IMR-90 (cell line): ENCODE measurements at regions not wholly inside any gene's neighbourhood (a gene's known extent, or its start where the extent isn't known, plus 50 kb on each side); places are given as distances from the start of the nearest gene placed in this dataset.

Source experiments
- ATAC-seq: fragments of 200-7000 bp; cut with Tn5 transposase; 2 replicates; pipeline ENCODE4 v1.9.1; 2020; ENCODE audit warnings: low read depth, mild to moderate bottlenecking, moderate library complexity
- BruUV-seq: library from RNA; stranded (reverse); fragments of 400-500 nt; replicated peaks from 2 replicates; lab custom pipeline; 2021; lab: Mats Ljungman, UMichigan
- CTCF ChIA-PET: fragments of 300-600 bp; formaldehyde crosslinking; extraction: SDS; loops from one replicate; lab custom pipeline; 2021; ENCODE audit warnings: antibody characterized with exemption; lab: Yijun Ruan, JAX
- POLR2A ChIA-PET: fragments of 300-600 bp; sonication (Branson Sonifier 250); formaldehyde crosslinking; loops from one replicate; lab custom pipeline; 2022; ENCODE audit warnings: antibody characterized with exemption; ENCODE audit not compliant: unreplicated experiment; lab: Charles Lee
- DNase-seq: peaks from one replicate; pipeline ENCODE4 v3.0.0; 2013
- H2AFZ ChIP-seq: replicated peaks from 2 replicates; pipeline ENCODE3; 2013; ENCODE audit warnings: low read length, mild to moderate bottlenecking; ENCODE audit not compliant: poor library complexity
- H2AK5ac ChIP-seq: 2 replicates; pipeline ENCODE4 v1.6.1; 2013; ENCODE audit warnings: low read depth, low read length, inconsistent platforms
- H2AK9ac ChIP-seq: replicated peaks from 2 replicates; pipeline ENCODE3; 2013; ENCODE audit warnings: mild to moderate bottlenecking, low read depth, low read length, moderate library complexity; ENCODE audit not compliant: poor library complexity
- H2BK120ac ChIP-seq: 2 replicates; pipeline ENCODE4 v1.6.1; 2013; ENCODE audit warnings: low read depth, low read length, inconsistent platforms
- H2BK15ac ChIP-seq: 3 replicates; pipeline ENCODE4 v1.6.1; 2013; ENCODE audit warnings: low read depth, low read length, inconsistent platforms
- H2BK20ac ChIP-seq: 2 replicates; pipeline ENCODE4 v1.6.1; 2013; ENCODE audit warnings: low read depth, mild to moderate bottlenecking, inconsistent platforms, low read length, moderate library complexity
- H2BK5ac ChIP-seq: 2 replicates; pipeline ENCODE4 v1.6.1; 2013; ENCODE audit warnings: mild to moderate bottlenecking, low read depth, low read length, inconsistent platforms; ENCODE audit not compliant: poor library complexity, severe bottlenecking
- H3K14ac ChIP-seq: replicated peaks from 2 replicates; pipeline ENCODE4 v1.6.1; 2013; ENCODE audit warnings: low read depth, low read length, inconsistent platforms
- H3K18ac ChIP-seq: 2 replicates; pipeline ENCODE4 v1.6.1; 2013; ENCODE audit warnings: low read depth, low read length, control low read depth
- H3K23ac ChIP-seq: 2 replicates; pipeline ENCODE4 v1.6.1; 2013; ENCODE audit warnings: low read depth, low read length, inconsistent platforms
- H3K27ac ChIP-seq: 2 replicates; pipeline ENCODE4 v1.5.1; 2013; ENCODE audit warnings: mild to moderate bottlenecking, control low read depth, low read length; ENCODE audit not compliant: insufficient read depth
- H3K27me3 ChIP-seq: 2 replicates; pipeline ENCODE4 v1.6.1; 2013; ENCODE audit warnings: low read length; ENCODE audit not compliant: control insufficient read depth, insufficient read depth
- H3K36me3 ChIP-seq: 2 replicates; pipeline ENCODE4 v1.6.1; 2013; ENCODE audit warnings: low read length, mixed read lengths; ENCODE audit not compliant: control insufficient read depth, insufficient read depth
- H3K4ac ChIP-seq: 2 replicates; pipeline ENCODE4 v1.6.1; 2013; ENCODE audit warnings: low read depth, low read length, inconsistent platforms
- H3K4me1 ChIP-seq: 2 replicates; pipeline ENCODE4 v1.6.1; 2013; ENCODE audit warnings: low read length, mixed read lengths; ENCODE audit not compliant: control insufficient read depth, insufficient read depth
- H3K4me2 ChIP-seq: 2 replicates; pipeline ENCODE4 v1.6.1; 2013; ENCODE audit warnings: low read depth, mild to moderate bottlenecking, control low read depth, low read length, moderate library complexity
- H3K4me3 ChIP-seq: 2 replicates; pipeline ENCODE4 v1.5.1; 2013; ENCODE audit warnings: low read depth, mild to moderate bottlenecking, control low read depth, low read length, moderate library complexity; ENCODE audit not compliant: insufficient read depth
- H3K56ac ChIP-seq: 2 replicates; pipeline ENCODE4 v1.6.1; 2013; ENCODE audit warnings: low read length, inconsistent platforms; ENCODE audit not compliant: insufficient read depth; ENCODE audit errors: extremely low read depth
- H3K79me1 ChIP-seq, 2 experiments: 2 replicates each; pipeline ENCODE4 v1.6.1; 2013; ENCODE audit warnings: low read length in 2 of 2, inconsistent platforms in 1 of 2, low read depth in 1 of 2
- H3K9ac ChIP-seq: 2 replicates; pipeline ENCODE4 v1.6.1; 2013; ENCODE audit warnings: low read depth, low read length, control low read depth
- H3K9me1 ChIP-seq: 2 replicates; pipeline ENCODE4 v1.6.1; 2013; ENCODE audit warnings: low read length, inconsistent platforms; ENCODE audit not compliant: insufficient read depth
- H3K9me3 ChIP-seq: 2 replicates; pipeline ENCODE4 v1.6.1; 2013; ENCODE audit warnings: low read length; ENCODE audit not compliant: control insufficient read depth, insufficient read depth
- H4K20me1 ChIP-seq: 2 replicates; pipeline ENCODE4 v1.6.1; 2013; ENCODE audit warnings: low read length, inconsistent platforms; ENCODE audit not compliant: insufficient read depth
- H4K5ac ChIP-seq: 2 replicates; pipeline ENCODE4 v1.6.1; 2013; ENCODE audit warnings: mild to moderate bottlenecking, low read depth, low read length, control low read depth
- H4K8ac ChIP-seq, 2 experiments: 2 replicates each; pipeline ENCODE4 v1.6.1; 2013; ENCODE audit warnings: low read depth in 2 of 2, low read length in 2 of 2, control low read depth in 1 of 2, inconsistent platforms in 1 of 2
- H4K91ac ChIP-seq: 2 replicates; pipeline ENCODE4 v1.6.1; 2013; ENCODE audit warnings: low read depth, low read length, inconsistent platforms; ENCODE audit not compliant: insufficient read depth
- BHLHE40 ChIP-seq: fragments of 150-350 bp; IDR thresholded peaks from 2 replicates; pipeline ENCODE4 v1.6.1; 2016; ENCODE audit warnings: mild to moderate bottlenecking, low read depth, low read length
- CEBPB ChIP-seq: IDR thresholded peaks from 2 replicates; pipeline ENCODE4 v1.6.1; 2012; ENCODE audit warnings: low read depth, low read length, improper control_type of control experiment
- CHD1 ChIP-seq: IDR thresholded peaks from 2 replicates; pipeline ENCODE4 v1.6.1; 2012; ENCODE audit warnings: low read depth, low read length, improper control_type of control experiment
- CTCF ChIP-seq: conservative IDR thresholded peaks from 2 replicates; pipeline ENCODE4 v1.5.1; 2012; ENCODE audit warnings: mild to moderate bottlenecking, low read depth, low read length, improper control_type of control experiment
- ELK1 ChIP-seq: fragments of 150-350 bp; IDR thresholded peaks from 2 replicates; pipeline ENCODE4 v1.6.1; 2016; ENCODE audit warnings: low read depth, mild to moderate bottlenecking, low read length, moderate library complexity, borderline replicate concordance
- FOS ChIP-seq: fragments of 150-350 bp; IDR thresholded peaks from 2 replicates; pipeline ENCODE4 v1.6.1; 2016; ENCODE audit warnings: low read depth, low read length
- MAFK ChIP-seq: IDR thresholded peaks from 2 replicates; pipeline ENCODE4 v1.6.1; 2012; ENCODE audit warnings: low read depth, low read length, improper control_type of control experiment
- MAZ ChIP-seq: IDR thresholded peaks from 2 replicates; pipeline ENCODE4 v1.6.1; 2012; ENCODE audit warnings: low read depth, mild to moderate bottlenecking, low read length, improper control_type of control experiment, moderate library complexity, borderline replicate concordance
- MXI1 ChIP-seq: IDR thresholded peaks from 2 replicates; pipeline ENCODE4 v1.6.1; 2012; ENCODE audit warnings: low read depth, mild to moderate bottlenecking, low read length, moderate library complexity, borderline replicate concordance
- NFE2L2 ChIP-seq: fragments of 150-350 bp; IDR thresholded peaks from 2 replicates; pipeline ENCODE4 v1.6.1; 2016; ENCODE audit warnings: low read depth, mild to moderate bottlenecking, low read length
- POLR2A ChIP-seq: IDR thresholded peaks from 2 replicates; pipeline ENCODE4 v1.6.1; 2012; ENCODE audit warnings: mild to moderate bottlenecking, low read depth, low read length
- RCOR1 ChIP-seq: IDR thresholded peaks from 2 replicates; pipeline ENCODE4 v1.6.1; 2012; ENCODE audit warnings: mild to moderate bottlenecking, low read length, improper control_type of control experiment; ENCODE audit not compliant: insufficient replicate concordance
- RFX5 ChIP-seq: IDR thresholded peaks from 2 replicates; pipeline ENCODE4 v1.8.0; 2012; ENCODE audit warnings: low read depth, mild to moderate bottlenecking, low read length, moderate library complexity
- SMC3 ChIP-seq: fragments of 150-350 bp; IDR thresholded peaks from 2 replicates; pipeline ENCODE4 v1.6.1; 2016; ENCODE audit warnings: low read depth, mild to moderate bottlenecking, antibody characterized with exemption, low read length, moderate library complexity
- WGBS, 2 experiments: methylation state at CpG; one replicate each; pipeline versions ENCODE4 v1.1.5 to v1.1.7; 2013; ENCODE audit warnings: missing lambda C conversion rate in 2 of 2; ENCODE audit not compliant: insufficient read length in 1 of 2; ENCODE audit errors: extremely low coverage in 2 of 2; 5-methylcytosine and 5-hydroxymethylcytosine counted together
- dilution Hi-C: fragments of 300-500 bp; cut with HindIII; formaldehyde crosslinking; loops from one replicate; pipeline ENCODE4 v1.14.3; 2018; ENCODE audit warnings: low sequenced_read_pairs; ENCODE audit not compliant: unreplicated experiment
- in situ Hi-C: fragments of 300-500 bp; cut with MboI; formaldehyde crosslinking; loops from 3 replicates; pipeline ENCODE4 v1.14.3; 2019; ENCODE audit warnings: low sequenced_read_pairs, inconsistent platforms, mixed read lengths
- intact Hi-C: fragments of 100-400 bp; cut with micrococcal nuclease; formaldehyde crosslinking; loops from 2 replicates; pipeline ENCODE4 v1.10.0; 2022
- TF ChIP-seq, protein P1 (sequence below): fragments of 150-350 bp; IDR thresholded peaks from 2 replicates; pipeline ENCODE4 v1.6.1; 2017; ENCODE audit warnings: mild to moderate bottlenecking, antibody characterized with exemption, low read length, low read depth

DNA sequence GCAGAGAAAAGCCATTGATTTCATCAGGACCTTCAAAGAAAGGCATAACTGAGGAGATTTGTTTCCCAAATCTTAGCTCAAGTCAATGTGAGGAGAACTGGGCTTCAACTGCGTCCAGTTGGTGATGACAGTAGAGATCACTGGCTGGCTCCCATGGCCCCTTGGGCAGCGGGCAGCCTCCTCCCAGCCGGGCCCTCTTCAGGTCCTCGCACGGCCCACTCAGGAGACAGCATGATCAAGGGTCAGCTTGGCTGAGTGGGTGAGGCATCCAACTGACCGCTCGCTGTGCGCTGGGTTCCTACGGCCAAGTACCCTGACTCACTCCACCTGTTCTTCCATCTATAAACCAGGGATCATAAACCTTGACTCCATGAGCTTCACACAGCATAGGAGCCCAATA, 274.0 kb downstream of the NSG2 start:
- no peak overlapping the region for H3K4me2 ChIP-seq
- WGBS, 2 experiments: no CpG with 5 or more reads among the region's 9 CpGs
- in situ Hi-C loops (loop anchor here (5.0 to 25.0 kb wide), 4 partner anchors 345 to 1157 kb away; no protein-coding TSS in a partner anchor), intact Hi-C loops (loop anchor here (10.0 kb wide), 1 partner anchor 405 kb away; no protein-coding TSS in a partner anchor), dilution Hi-C loops (no loop called here)
- no peak overlapping the region for H3K4ac ChIP-seq
- H3K27ac ChIP-seq: no peak overlapping the region
- no peaks in the 10 kb centered on the region for H3K4me1 ChIP-seq
- no peak overlapping the region for H2AK9ac ChIP-seq
- ChIA-PET CTCF (no interaction called here), POLR2A (no interaction called here)
- DNase-seq (no peak), ATAC-seq (no peak)
- no peak overlapping the region for H3K56ac ChIP-seq
- no peak overlapping the region for H2BK120ac ChIP-seq
- no peaks in the 10 kb centered on the region for H3K36me3 ChIP-seq
- H3K18ac ChIP-seq: no peak overlapping the region
- H3K9ac ChIP-seq: no peak overlapping the region
- no peak overlapping the region for H3K4me3 ChIP-seq
- no peak overlapping the region for H4K91ac ChIP-seq
- no peak overlapping the region for H3K14ac ChIP-seq
- H3K9me3 ChIP-seq: no peaks in the 10 kb centered on the region
- H2AK5ac ChIP-seq: no peak overlapping the region
- peaks cover 18% of the 10 kb centered on the region for H3K27me3 ChIP-seq
- H2BK20ac ChIP-seq: no peak overlapping the region
- TF ChIP-seq MAFK (no peak), CEBPB (no peak), SMC3 (no peak), RFX5 (no peak), FOS (no peak), MAZ (no peak), CHD1 (no peak), MXI1 (no peak), ELK1 (no peak), NFE2L2 (no peak), BHLHE40 (no peak), RCOR1 (no peak), CTCF (no peak), POLR2A (no peak)
- TF ChIP-seq, protein P1, sequence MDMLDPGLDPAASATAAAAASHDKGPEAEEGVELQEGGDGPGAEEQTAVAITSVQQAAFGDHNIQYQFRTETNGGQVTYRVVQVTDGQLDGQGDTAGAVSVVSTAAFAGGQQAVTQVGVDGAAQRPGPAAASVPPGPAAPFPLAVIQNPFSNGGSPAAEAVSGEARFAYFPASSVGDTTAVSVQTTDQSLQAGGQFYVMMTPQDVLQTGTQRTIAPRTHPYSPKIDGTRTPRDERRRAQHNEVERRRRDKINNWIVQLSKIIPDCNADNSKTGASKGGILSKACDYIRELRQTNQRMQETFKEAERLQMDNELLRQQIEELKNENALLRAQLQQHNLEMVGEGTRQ: no peak
- H4K8ac ChIP-seq: no peak overlapping the region
- no peak overlapping the region for H2BK15ac ChIP-seq
- no peak overlapping the region for H2AFZ ChIP-seq
- no peak overlapping the region for H3K23ac ChIP-seq
- H3K9me1 ChIP-seq: no peaks in the 10 kb centered on the region
- no peaks in the 10 kb centered on the region for H4K20me1 ChIP-seq
- H3K79me1 ChIP-seq: no peaks in the 10 kb centered on the region
- H4K5ac ChIP-seq: no peak overlapping the region
- H2BK5ac ChIP-seq: no peak overlapping the region
- no TSS peak for BruUV-seq
